HUES6 (cell line): ENCODE measurements at regions not wholly inside any gene's neighbourhood (a gene's known extent, or its start where the extent isn't known, plus 50 kb on each side); places are given as distances from the start of the nearest gene placed in this dataset.

Experiments used
- H3K27ac ChIP-seq: 2 replicates; pipeline ENCODE4 v1.7.0; 2013; ENCODE audit warnings: low read depth, mild to moderate bottlenecking, low read length, inconsistent platforms
- H3K27me3 ChIP-seq: 2 replicates; pipeline ENCODE4 v1.6.1; 2013; ENCODE audit warnings: low read length; ENCODE audit not compliant: control insufficient read depth, insufficient read depth
- H3K36me3 ChIP-seq: 2 replicates; pipeline ENCODE4 v1.6.1; 2013; ENCODE audit warnings: low read length; ENCODE audit not compliant: control insufficient read depth, insufficient read depth
- H3K4me1 ChIP-seq: 2 replicates; pipeline ENCODE4 v1.6.1; 2013; ENCODE audit warnings: low read length; ENCODE audit not compliant: control insufficient read depth, insufficient read depth
- H3K4me3 ChIP-seq: 2 replicates; pipeline ENCODE4 v1.5.1; 2013; ENCODE audit warnings: low read depth, low read length
- H3K9ac ChIP-seq: one replicate; pipeline ENCODE4 v1.6.1; 2013; ENCODE audit warnings: mild to moderate bottlenecking, low read length
- H3K9me3 ChIP-seq: 2 replicates; pipeline ENCODE4 v1.6.1; 2013; ENCODE audit warnings: low read depth, low read length; ENCODE audit not compliant: control insufficient read depth, insufficient read depth

GRCh38 chr7:42315103-42315502 lies 78.1 kb upstream of the GLI3 start:
- no peak overlapping the region for H3K27ac ChIP-seq

GRCh38 chr7:42314696-42315095 lies 77.7 kb upstream of the GLI3 start:
- Histone ChIP-seq H3K4me3 (no peak overlapping the region), H3K36me3 (no peaks in the 10 kb centered on the region), H3K4me1 (no peaks in the 10 kb centered on the region), H3K9ac (no peak overlapping the region), H3K27ac (no peak overlapping the region), H3K27me3 (no peaks in the 10 kb centered on the region), H3K9me3 (peaks cover 5% of the 10 kb centered on the region; the same call in 1 of the 2 replicates)

More at GRCh38 chr7:42315103-42315502, 78.1 kb upstream of the GLI3 start:
- Histone ChIP-seq H3K4me1 (no peaks in the 10 kb centered on the region), H3K36me3 (no peaks in the 10 kb centered on the region), H3K27me3 (no peaks in the 10 kb centered on the region), H3K9ac (no peak overlapping the region), H3K4me3 (no peak overlapping the region), H3K9me3 (peaks cover 5% of the 10 kb centered on the region; the same call in 1 of the 2 replicates)

GRCh38 chr7:42311195-42311594 lies 74.2 kb upstream of the GLI3 start:
- peaks cover 5% of the 10 kb centered on the region; the same call in 1 of the 2 replicates for H3K9me3 ChIP-seq
- H3K36me3 ChIP-seq = no peaks in the 10 kb centered on the region
- no peak overlapping the region for H3K27ac ChIP-seq
- H3K4me1 ChIP-seq = no peaks in the 10 kb centered on the region
- H3K4me3 ChIP-seq = no peak overlapping the region
- no peaks in the 10 kb centered on the region for H3K27me3 ChIP-seq
- H3K9ac ChIP-seq = no peak overlapping the region

- no peak overlapping the region for H3K4me3 ChIP-seq
- no peaks in the 10 kb centered on the region for H3K36me3 ChIP-seq
- peaks cover 6% of the 10 kb centered on the region; the same call in 1 of the 2 replicates for H3K4me1 ChIP-seq
- H3K9ac ChIP-seq = no peak overlapping the region
- no peaks in the 10 kb centered on the region for H3K27me3 ChIP-seq
- no peak overlapping the region for H3K27ac ChIP-seq
- H3K9me3 ChIP-seq = no peaks in the 10 kb centered on the region
Observed at GRCh38 chr7:42292991-42293521, 56.0 kb upstream of the GLI3 start.

- Histone ChIP-seq H3K4me3 (no peak overlapping the region), H3K27me3 (no peaks in the 10 kb centered on the region), H3K4me1 (peaks cover 6% of the 10 kb centered on the region; the same call in 1 of the 2 replicates), H3K9me3 (no peaks in the 10 kb centered on the region), H3K36me3 (no peaks in the 10 kb centered on the region), H3K9ac (no peak overlapping the region), H3K27ac (no peak overlapping the region)
Observed at GRCh38 chr7:42289473-42289872, 52.5 kb upstream of the GLI3 start.
